SU-DHL-6 (cell line): ENCODE measurements at regions not wholly inside any gene's neighbourhood (a gene's known extent, or its start where the extent isn't known, plus 50 kb on each side); places are given as distances from the start of the nearest gene placed in this dataset.

Experiments used
- EZH2phosphoT487 ChIP-seq: fragments of 200-600 bp; sonication (generic), shearing (Covaris generic); conservative IDR thresholded peaks from 2 replicates; pipeline ENCODE4 v1.6.1; 2018; ENCODE audit warnings: mild to moderate bottlenecking, antibody characterized with exemption, low read length, moderate library complexity, mixed read lengths
- TF ChIP-seq, protein P1 (sequence below): fragments of 200-600 bp; sonication (generic); IDR thresholded peaks from one replicate; pipeline ENCODE4 v1.5.1; 2017; ENCODE audit warnings: antibody characterized with exemption, mild to moderate bottlenecking, low read length, moderate library complexity; ENCODE audit not compliant: insufficient read depth, poor library complexity, severe bottlenecking

GRCh38 chr6:153898360-153899059 is 140.5 kb upstream of the OPRM1 start:
- TF ChIP-seq, protein P1, sequence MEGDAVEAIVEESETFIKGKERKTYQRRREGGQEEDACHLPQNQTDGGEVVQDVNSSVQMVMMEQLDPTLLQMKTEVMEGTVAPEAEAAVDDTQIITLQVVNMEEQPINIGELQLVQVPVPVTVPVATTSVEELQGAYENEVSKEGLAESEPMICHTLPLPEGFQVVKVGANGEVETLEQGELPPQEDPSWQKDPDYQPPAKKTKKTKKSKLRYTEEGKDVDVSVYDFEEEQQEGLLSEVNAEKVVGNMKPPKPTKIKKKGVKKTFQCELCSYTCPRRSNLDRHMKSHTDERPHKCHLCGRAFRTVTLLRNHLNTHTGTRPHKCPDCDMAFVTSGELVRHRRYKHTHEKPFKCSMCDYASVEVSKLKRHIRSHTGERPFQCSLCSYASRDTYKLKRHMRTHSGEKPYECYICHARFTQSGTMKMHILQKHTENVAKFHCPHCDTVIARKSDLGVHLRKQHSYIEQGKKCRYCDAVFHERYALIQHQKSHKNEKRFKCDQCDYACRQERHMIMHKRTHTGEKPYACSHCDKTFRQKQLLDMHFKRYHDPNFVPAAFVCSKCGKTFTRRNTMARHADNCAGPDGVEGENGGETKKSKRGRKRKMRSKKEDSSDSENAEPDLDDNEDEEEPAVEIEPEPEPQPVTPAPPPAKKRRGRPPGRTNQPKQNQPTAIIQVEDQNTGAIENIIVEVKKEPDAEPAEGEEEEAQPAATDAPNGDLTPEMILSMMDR = no peak
- no peak for TF ChIP-seq EZH2phosphoT487
